ENCODE measurements at regions not wholly inside any gene's neighbourhood (a gene's known extent, or its start where the extent isn't known, plus 50 kb on each side); places are given as distances from the start of the nearest gene placed in this dataset.

- no peaks in the 10 kb centered on the region for H3K36me3 ChIP-seq (ENCODE audit: insufficient read depth, low read depth, low read length)
- H3K4me1 ChIP-seq (ENCODE audit: insufficient read depth, low read length), result no peaks in the 10 kb centered on the region
- H3K27me3 ChIP-seq (ENCODE audit: insufficient read depth, low read length), result no peaks in the 10 kb centered on the region
- H3K4me3 ChIP-seq (ENCODE audit: low read length), result no peak overlapping the region
- no peak overlapping the region for H3K9ac ChIP-seq (ENCODE audit: low read depth, low read length)
- no peak overlapping the region for H3K27ac ChIP-seq (ENCODE audit: low read length)
- no peaks in the 10 kb centered on the region; the same call in 1 of the 2 replicates for H3K9me3 ChIP-seq (ENCODE audit: insufficient read depth, low read depth, low read length)
Observed at GRCh38 chr1:229102741-229103391, 168.0 kb upstream of the RAB4A start.

- no peaks in the 10 kb centered on the region; the same call in 1 of the 2 replicates for H3K9me3 ChIP-seq (ENCODE audit: insufficient read depth, low read depth, low read length)
- no peak overlapping the region for H3K27ac ChIP-seq (ENCODE audit: low read length)
Observed at GRCh38 chr1:229104654-229105053, 166.3 kb upstream of the RAB4A start.

GRCh38 chr1:229105109-229105508, 165.8 kb upstream of the RAB4A start:
- no peaks in the 10 kb centered on the region for H3K27me3 ChIP-seq (ENCODE audit: insufficient read depth, low read length)
- no peaks in the 10 kb centered on the region for H3K36me3 ChIP-seq (ENCODE audit: insufficient read depth, low read depth, low read length)
- no peaks in the 10 kb centered on the region for H3K4me1 ChIP-seq (ENCODE audit: insufficient read depth, low read length)
- H3K9me3 ChIP-seq (ENCODE audit: insufficient read depth, low read depth, low read length), result no peaks in the 10 kb centered on the region; the same call in 1 of the 2 replicates
- no peak overlapping the region for H3K4me3 ChIP-seq (ENCODE audit: low read length)
- H3K27ac ChIP-seq (ENCODE audit: low read length), result no peak overlapping the region
- no peak overlapping the region for H3K9ac ChIP-seq (ENCODE audit: low read depth, low read length)

More at GRCh38 chr1:229104654-229105053, 166.3 kb upstream of the RAB4A start:
- no peak overlapping the region for H3K4me3 ChIP-seq (ENCODE audit: low read length)
- no peak overlapping the region for H3K9ac ChIP-seq (ENCODE audit: low read depth, low read length)
- H3K27me3 ChIP-seq (ENCODE audit: insufficient read depth, low read length), result no peaks in the 10 kb centered on the region
- no peaks in the 10 kb centered on the region for H3K4me1 ChIP-seq (ENCODE audit: insufficient read depth, low read length)
- H3K36me3 ChIP-seq (ENCODE audit: insufficient read depth, low read depth, low read length), result no peaks in the 10 kb centered on the region

GRCh38 chr1:229105822-229106525, 164.9 kb upstream of the RAB4A start:
- no peaks in the 10 kb centered on the region for H3K4me1 ChIP-seq (ENCODE audit: insufficient read depth, low read length)
- no peak overlapping the region for H3K4me3 ChIP-seq (ENCODE audit: low read length)
- no peaks in the 10 kb centered on the region for H3K27me3 ChIP-seq (ENCODE audit: insufficient read depth, low read length)
- H3K9me3 ChIP-seq (ENCODE audit: insufficient read depth, low read depth, low read length), result no peaks in the 10 kb centered on the region; the same call in 1 of the 2 replicates
- no peak overlapping the region for H3K9ac ChIP-seq (ENCODE audit: low read depth, low read length)
- H3K36me3 ChIP-seq (ENCODE audit: insufficient read depth, low read depth, low read length), result no peaks in the 10 kb centered on the region
- H3K27ac ChIP-seq (ENCODE audit: low read length), result no peak overlapping the region

- H3K27me3 ChIP-seq (ENCODE audit: insufficient read depth, low read length), result no peaks in the 10 kb centered on the region
- no peak overlapping the region for H3K9ac ChIP-seq (ENCODE audit: low read depth, low read length)
- no peaks in the 10 kb centered on the region for H3K4me1 ChIP-seq (ENCODE audit: insufficient read depth, low read length)
- H3K9me3 ChIP-seq (ENCODE audit: insufficient read depth, low read depth, low read length), result no peaks in the 10 kb centered on the region
- no peaks in the 10 kb centered on the region for H3K36me3 ChIP-seq (ENCODE audit: insufficient read depth, low read depth, low read length)
- H3K27ac ChIP-seq (ENCODE audit: low read length), result no peak overlapping the region
- no peak overlapping the region for H3K4me3 ChIP-seq (ENCODE audit: low read length)
Observed at GRCh38 chr1:229106526-229107125, 164.3 kb upstream of the RAB4A start.

- no peak overlapping the region for H3K9ac ChIP-seq (ENCODE audit: low read depth, low read length)
- no peaks in the 10 kb centered on the region for H3K4me1 ChIP-seq (ENCODE audit: insufficient read depth, low read length)
- H3K4me3 ChIP-seq (ENCODE audit: low read length), result no peak overlapping the region
- no peaks in the 10 kb centered on the region for H3K36me3 ChIP-seq (ENCODE audit: insufficient read depth, low read depth, low read length)
- no peaks in the 10 kb centered on the region for H3K27me3 ChIP-seq (ENCODE audit: insufficient read depth, low read length)
- H3K27ac ChIP-seq (ENCODE audit: low read length), result no peak overlapping the region
- no peaks in the 10 kb centered on the region for H3K9me3 ChIP-seq (ENCODE audit: insufficient read depth, low read depth, low read length)
Observed at GRCh38 chr1:229107304-229107815, 163.6 kb upstream of the RAB4A start.

- Histone ChIP-seq H3K9me3 (ENCODE audit: insufficient read depth, low read depth, low read length) (no peaks in the 10 kb centered on the region), H3K9ac (ENCODE audit: low read depth, low read length) (no peak overlapping the region), H3K27ac (ENCODE audit: low read length) (no peak overlapping the region), H3K4me3 (ENCODE audit: low read length) (no peak overlapping the region), H3K27me3 (ENCODE audit: insufficient read depth, low read length) (no peaks in the 10 kb centered on the region), H3K36me3 (ENCODE audit: insufficient read depth, low read depth, low read length) (no peaks in the 10 kb centered on the region), H3K4me1 (ENCODE audit: insufficient read depth, low read length) (no peaks in the 10 kb centered on the region)
Observed at GRCh38 chr1:229107972-229108371, 162.9 kb upstream of the RAB4A start.

- H3K27ac ChIP-seq (ENCODE audit: low read length), result no peak overlapping the region
- H3K9ac ChIP-seq (ENCODE audit: low read depth, low read length), result no peak overlapping the region
- no peaks in the 10 kb centered on the region for H3K4me1 ChIP-seq (ENCODE audit: insufficient read depth, low read length)
- H3K4me3 ChIP-seq (ENCODE audit: low read length), result no peak overlapping the region
- no peaks in the 10 kb centered on the region for H3K36me3 ChIP-seq (ENCODE audit: insufficient read depth, low read depth, low read length)
- H3K27me3 ChIP-seq (ENCODE audit: insufficient read depth, low read length), result peaks cover under 1% of the 10 kb centered on the region; the same call in 1 of the 2 replicates
- H3K9me3 ChIP-seq (ENCODE audit: insufficient read depth, low read depth, low read length), result no peaks in the 10 kb centered on the region
Observed at GRCh38 chr1:229108598-229109201, 162.2 kb upstream of the RAB4A start.

- no peaks in the 10 kb centered on the region for H3K36me3 ChIP-seq (ENCODE audit: insufficient read depth, low read depth, low read length)
- no peaks in the 10 kb centered on the region for H3K9me3 ChIP-seq (ENCODE audit: insufficient read depth, low read depth, low read length)
- no peaks in the 10 kb centered on the region for H3K4me1 ChIP-seq (ENCODE audit: insufficient read depth, low read length)
- H3K9ac ChIP-seq (ENCODE audit: low read depth, low read length), result no peak overlapping the region
- H3K27me3 ChIP-seq (ENCODE audit: insufficient read depth, low read length), result peaks cover 6% of the 10 kb centered on the region; the same call in 1 of the 2 replicates
- no peak overlapping the region for H3K27ac ChIP-seq (ENCODE audit: low read length)
- H3K4me3 ChIP-seq (ENCODE audit: low read length), result no peak overlapping the region
Observed at GRCh38 chr1:229109320-229109761, 161.6 kb upstream of the RAB4A start.

GRCh38 chr1:229110986-229111385, 159.9 kb upstream of the RAB4A start:
- Histone ChIP-seq H3K27me3 (ENCODE audit: insufficient read depth, low read length) (peaks cover 10% of the 10 kb centered on the region; the same call in 1 of the 2 replicates), H3K9me3 (ENCODE audit: insufficient read depth, low read depth, low read length) (no peaks in the 10 kb centered on the region), H3K4me3 (ENCODE audit: low read length) (no peak overlapping the region), H3K4me1 (ENCODE audit: insufficient read depth, low read length) (peaks cover 3% of the 10 kb centered on the region; the same call in 1 of the 2 replicates), H3K9ac (ENCODE audit: low read depth, low read length) (no peak overlapping the region), H3K27ac (ENCODE audit: low read length) (no peak overlapping the region), H3K36me3 (ENCODE audit: insufficient read depth, low read depth, low read length) (no peaks in the 10 kb centered on the region)

- H3K9ac ChIP-seq (ENCODE audit: low read depth, low read length), result no peak overlapping the region
- no peak overlapping the region for H3K27ac ChIP-seq (ENCODE audit: low read length)
- peaks cover 10% of the 10 kb centered on the region; the same call in 1 of the 2 replicates for H3K27me3 ChIP-seq (ENCODE audit: insufficient read depth, low read length)
- H3K36me3 ChIP-seq (ENCODE audit: insufficient read depth, low read depth, low read length), result no peaks in the 10 kb centered on the region
- H3K4me1 ChIP-seq (ENCODE audit: insufficient read depth, low read length), result peaks cover 3% of the 10 kb centered on the region; the same call in 1 of the 2 replicates
- no peaks in the 10 kb centered on the region for H3K9me3 ChIP-seq (ENCODE audit: insufficient read depth, low read depth, low read length)
- no peak overlapping the region for H3K4me3 ChIP-seq (ENCODE audit: low read length)
Observed at GRCh38 chr1:229111703-229112319, 159.1 kb upstream of the RAB4A start.
